22Rv1 (cell line): ENCODE measurements at regions not wholly inside any gene's neighbourhood (a gene's known extent, or its start where the extent isn't known, plus 50 kb on each side); places are given as distances from the start of the nearest gene placed in this dataset.
A peak's percentile ranks its signal among the peaks of the same experiment; 100 is the strongest.

Experiments used
- H3K27ac ChIP-seq: fragments of 450-650 bp; 2 replicates; pipeline ENCODE4 v1.5.1; 2017
- CTCF ChIP-seq: fragments of 450-650 bp; IDR thresholded peaks from 2 replicates; pipeline ENCODE4 v1.5.1; 2017; ENCODE audit warnings: mild to moderate bottlenecking
- ZFX ChIP-seq: fragments of 450-650 bp; IDR thresholded peaks from 2 replicates; pipeline ENCODE4 v1.6.1; 2017; ENCODE audit warnings: antibody characterized with exemption, borderline replicate concordance

DNA sequence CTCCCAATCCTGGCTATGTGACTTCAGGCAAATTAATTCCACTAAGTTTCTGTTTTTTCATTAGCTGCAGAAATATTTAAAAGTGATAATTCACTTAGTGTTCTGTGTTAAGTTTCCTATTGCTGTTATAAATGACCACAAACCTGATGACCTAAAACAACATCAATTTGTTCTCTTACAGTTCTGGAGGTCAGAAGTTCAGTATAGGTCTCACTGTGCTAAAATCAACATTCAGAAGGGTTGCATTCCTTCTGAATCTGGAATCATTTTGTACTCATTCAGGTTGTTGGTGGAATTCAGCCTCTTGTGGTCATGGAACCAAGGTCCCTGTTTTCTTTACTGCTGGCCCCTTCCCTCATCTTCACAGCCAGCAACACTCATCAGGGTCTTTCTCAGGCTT is 254.1 kb downstream of the CNTN3 start:
- no peak overlapping the region for H3K27ac ChIP-seq
- no peak for TF ChIP-seq ZFX
- TF ChIP-seq CTCF = no peak

DNA sequence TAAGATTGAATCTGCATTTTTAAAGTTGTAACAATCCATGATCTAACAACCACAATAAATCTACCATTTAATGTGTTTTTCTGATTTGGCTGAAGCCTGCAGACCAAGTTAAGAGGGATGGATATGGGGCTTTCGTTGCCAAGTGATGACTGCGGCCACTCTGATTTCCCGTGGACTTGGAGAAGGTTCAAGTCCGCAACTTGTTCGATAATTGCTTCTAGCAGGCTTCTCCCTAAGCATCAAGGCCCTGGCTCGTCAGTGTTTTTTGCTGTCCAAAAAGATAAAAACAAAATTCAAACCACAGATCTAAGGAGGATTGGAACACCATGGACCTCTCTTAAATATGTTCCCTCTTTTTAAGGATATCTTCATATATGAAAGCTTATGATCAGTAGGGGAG is 256.6 kb downstream of the CNTN3 start:
- TF ChIP-seq ZFX (no peak), CTCF (no peak)

GRCh38 chr3:74353039-74353438 is 261.4 kb downstream of the CNTN3 start:
- TF ChIP-seq ZFX = no peak
- TF ChIP-seq CTCF = peak; percentile 19; the same call in 1 of the 2 replicates
- no peak overlapping the region for H3K27ac ChIP-seq

More for the DNA sequence above, 256.6 kb downstream of the CNTN3 start:
- H3K27ac ChIP-seq = no peak overlapping the region

DNA sequence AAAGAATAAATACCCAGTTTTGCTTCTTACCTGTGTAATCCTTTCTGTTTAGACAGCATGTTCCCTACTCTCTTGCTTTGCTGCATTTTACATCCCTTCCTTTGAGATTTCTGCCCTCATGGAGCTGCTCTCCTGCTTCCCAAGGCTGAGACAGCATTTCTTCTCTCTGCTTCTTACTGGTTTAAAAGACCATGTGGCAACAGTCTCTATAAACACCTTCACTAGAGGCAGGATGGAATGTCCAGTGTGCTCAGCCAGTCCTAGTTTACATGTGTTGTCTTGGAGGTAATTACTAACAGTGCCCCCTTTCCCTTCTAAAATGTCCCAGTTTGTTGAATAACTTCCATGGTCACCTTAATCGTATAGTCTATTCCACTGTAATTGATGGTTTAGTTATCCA is 262.3 kb downstream of the CNTN3 start:
- no peak overlapping the region for H3K27ac ChIP-seq
- TF ChIP-seq ZFX (no peak), CTCF (no peak)

DNA sequence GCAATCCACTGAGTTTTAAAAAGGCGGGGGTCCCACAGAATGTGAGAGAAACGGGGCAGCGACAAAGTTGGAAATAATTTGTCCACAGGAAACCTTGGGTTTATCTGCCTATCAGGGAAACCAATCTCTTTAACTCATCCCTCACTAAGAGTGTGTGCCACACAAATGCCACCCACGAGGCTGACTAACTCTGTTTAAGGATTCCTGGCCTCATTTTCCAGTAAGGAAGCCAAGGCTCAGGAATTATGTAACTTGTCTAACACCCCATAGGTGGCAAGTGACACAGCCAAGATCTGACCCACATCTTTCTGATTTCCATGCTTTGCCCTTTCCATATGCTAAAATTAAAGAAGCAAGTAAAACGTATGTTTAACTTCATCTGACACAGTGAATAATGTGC is 263.2 kb downstream of the CNTN3 start:
- H3K27ac ChIP-seq = no peak overlapping the region
- TF ChIP-seq CTCF (no peak), ZFX (no peak)

DNA sequence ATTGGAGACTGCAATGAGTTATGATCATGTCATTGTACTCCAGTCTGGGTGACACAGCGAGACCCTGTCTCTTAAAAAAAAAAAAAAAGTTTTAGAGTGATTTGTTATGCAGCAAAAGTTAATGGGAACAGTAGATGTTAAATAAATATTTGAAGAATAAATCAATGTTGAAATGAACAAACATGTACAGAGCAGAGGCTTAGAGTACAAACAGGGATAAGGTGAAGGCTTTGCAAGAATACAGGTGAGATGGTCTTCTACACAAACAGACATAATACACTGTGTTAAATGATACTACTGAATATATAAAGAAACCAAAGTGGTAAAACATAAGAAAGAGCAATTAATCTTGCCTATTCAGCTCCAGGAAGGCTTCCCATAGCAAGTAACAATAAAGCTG is 265.4 kb downstream of the CNTN3 start:
- TF ChIP-seq ZFX (no peak), CTCF (no peak)
- no peak overlapping the region for H3K27ac ChIP-seq

- H3K27ac ChIP-seq = no peak overlapping the region
- TF ChIP-seq ZFX (no peak), CTCF (no peak)
These were observed 266.7 kb downstream of the CNTN3 start for GRCh38 chr3:74347563-74348268.
